Psoas muscle (tissue), 7 donors: ENCODE measurements at regions not wholly inside any gene's neighbourhood (a gene's known extent, or its start where the extent isn't known, plus 50 kb on each side); places are given as distances from the start of the nearest gene placed in this dataset.

Source experiments
- ATAC-seq, 4 donors: fragments of 200-7000 bp; cut with Tn5 transposase; one replicate each; pipeline ENCODE4 v1.9.1; 2020; ENCODE audit warnings: moderate library complexity in 3 of 4, mild to moderate bottlenecking in 2 of 4
- DNase-seq, 2 donors: peaks; one replicate each; pipeline ENCODE4 v3.0.0-alpha.2; 2020
- H3K27ac ChIP-seq: fragments of 200-600 bp; one replicate; pipeline ENCODE4 v1.8.0; 2022
- H3K27me3 ChIP-seq, 3 donors: fragments of 200-600 bp in 1 of 3; one replicate each; pipeline versions ENCODE4 v1.6.1 to v1.8.0; 2013 to 2022; ENCODE audit warnings: low read length in 2 of 3, mild to moderate bottlenecking in 2 of 3, moderate library complexity in 1 of 3; ENCODE audit not compliant: insufficient read depth in 3 of 3
- H3K36me3 ChIP-seq, 2 donors: fragments of 200-600 bp in 1 of 2; one replicate each; pipeline versions ENCODE4 v1.6.1 to v1.8.0; 2013 to 2022; ENCODE audit warnings: low read depth in 1 of 2, mild to moderate bottlenecking in 1 of 2, moderate library complexity in 1 of 2; ENCODE audit not compliant: insufficient read depth in 1 of 2
- H3K4me1 ChIP-seq: fragments of 200-600 bp; one replicate; pipeline ENCODE4 v1.8.0; 2022
- H3K4me3 ChIP-seq: fragments of 200-600 bp; one replicate; pipeline ENCODE4 v1.8.0; 2022; ENCODE audit warnings: mild to moderate bottlenecking
- H3K9me3 ChIP-seq: fragments of 200-600 bp; one replicate; pipeline ENCODE4 v1.8.0; 2022
- CTCF ChIP-seq: fragments of 200-600 bp; IDR thresholded peaks from one replicate; pipeline ENCODE4 v1.8.0; 2022; ENCODE audit warnings: antibody characterized with exemption
- WGBS, 3 donors: extraction: QIAGEN DNeasy Blood & Tissue Kit; methylation state at CpG; one replicate each; pipeline versions ENCODE4 v1.1.6 to v1.1.7; 2013; 5-methylcytosine and 5-hydroxymethylcytosine counted together
- intact Hi-C, 2 donors: fragments of 100-400 bp; cut with DNase I; formaldehyde crosslinking; loops; one replicate each; pipeline versions ENCODE4 v1.11.0 to v1.14.2; 2022
- donor health status: healthy with polysubstance abuse.
- donor health status: DM: no; HTN: no; CAD: no; lungs with moderate emphysema.
- donor health status: Bipolar disorder and iron deficiency.
- donor health status: healthy.
- donor health status: DM: yes; HTN: yes; CAD: no.
- donor health status: DM: no; HTN: no; CAD: no.
- donor health status: DM: yes; HTN: yes; CAD: no.

- WGBS, 3 donors: 89 to 95% (median 93%) methylated on average over 1 of the region's 1 CpG
- Histone ChIP-seq H3K27me3 (no peaks in the 10 kb centered on the region), H3K9me3 (peaks cover 6% of the 10 kb centered on the region), H3K4me1 (no peaks in the 10 kb centered on the region), H3K36me3 (no peaks in the 10 kb centered on the region), H3K27ac (no peak overlapping the region), H3K4me3 (no peak overlapping the region)
- no peak for TF ChIP-seq CTCF
- intact Hi-C loops: no loop called here
- no peak for DNase-seq
- no peak for ATAC-seq
Measured at GRCh38 chr5:4447657-4448056, 692.5 kb upstream of the ADAMTS16 start.

- Histone ChIP-seq H3K9me3 (peaks cover 8% of the 10 kb centered on the region), H3K27ac (no peak overlapping the region), H3K36me3 (no peaks in the 10 kb centered on the region), H3K27me3 (no peaks in the 10 kb centered on the region), H3K4me1 (no peaks in the 10 kb centered on the region), H3K4me3 (no peak overlapping the region)
- TF ChIP-seq CTCF: no peak
- intact Hi-C loops: no loop called here
- DNase-seq (no peak), ATAC-seq (no peak)
- 67 to 75% (median 73%) methylated on average over 4 of the region's 4 CpGs for WGBS, 3 donors
Measured at GRCh38 chr5:4453655-4454054, 686.5 kb upstream of the ADAMTS16 start.

- peaks cover 14% of the 10 kb centered on the region for H3K9me3 ChIP-seq
- ATAC-seq: no peak
- DNase-seq: no peak
- no peaks in the 10 kb centered on the region for H3K27me3 ChIP-seq
- no peak overlapping the region for H3K27ac ChIP-seq
- no peak overlapping the region for H3K4me3 ChIP-seq
- WGBS, 3 donors: 40 to 59% (median 51%) methylated on average over 3 of the region's 3 CpGs
- no peaks in the 10 kb centered on the region for H3K4me1 ChIP-seq
- H3K36me3 ChIP-seq: no peaks in the 10 kb centered on the region
- no peak for TF ChIP-seq CTCF
- intact Hi-C loops: no loop called here
Measured at GRCh38 chr5:4479426-4479825, 660.7 kb upstream of the ADAMTS16 start.

- intact Hi-C loops: no loop called here
- Histone ChIP-seq H3K27ac (no peak overlapping the region), H3K9me3 (peaks cover 14% of the 10 kb centered on the region), H3K36me3 (no peaks in the 10 kb centered on the region), H3K4me3 (no peak overlapping the region), H3K4me1 (no peaks in the 10 kb centered on the region), H3K27me3 (no peaks in the 10 kb centered on the region)
- no peak for DNase-seq
- TF ChIP-seq CTCF: no peak
- no peak for ATAC-seq
- WGBS, 3 donors: 29 to 33% (median 32%) methylated on average over 18 of the region's 18 CpGs
Measured at GRCh38 chr5:4480528-4481349, 659.4 kb upstream of the ADAMTS16 start.

GRCh38 chr5:4487581-4487980 lies 652.5 kb upstream of the ADAMTS16 start:
- peaks cover 14% of the 10 kb centered on the region for H3K9me3 ChIP-seq
- H3K27ac ChIP-seq: no peak overlapping the region
- intact Hi-C loops: no loop called here
- H3K36me3 ChIP-seq: no peaks in the 10 kb centered on the region
- ATAC-seq: no peak
- H3K27me3 ChIP-seq: no peaks in the 10 kb centered on the region
- 59 to 65% (median 62%) methylated on average over 2 of the region's 2 CpGs for WGBS, 3 donors
- no peak overlapping the region for H3K4me3 ChIP-seq
- no peak for TF ChIP-seq CTCF
- H3K4me1 ChIP-seq: no peaks in the 10 kb centered on the region
- no peak for DNase-seq
